GM12878 (cell line): ENCODE measurements at regions not wholly inside any gene's neighbourhood (a gene's known extent, or its start where the extent isn't known, plus 50 kb on each side); places are given as distances from the start of the nearest gene placed in this dataset.

ENCODE experiments used
- CTCF ChIP-seq, 3 experiments: IDR thresholded peaks in 2 of 3; conservative IDR thresholded peaks in 1 of 3; 2 replicates each; pipeline ENCODE4 v1.5.1; 2011; ENCODE audit warnings: low read depth in 3 of 3, low read length in 3 of 3, mild to moderate bottlenecking in 3 of 3, control low read depth in 2 of 3, moderate library complexity in 2 of 3, inconsistent platforms in 1 of 3, mixed read lengths in 1 of 3; ENCODE audit not compliant: control insufficient read depth in 2 of 3, insufficient read depth in 1 of 3; ENCODE audit errors: extremely low read depth in 1 of 3
- MLLT1 ChIP-seq: fragments of 450-650 bp; IDR thresholded peaks from 2 replicates; pipeline ENCODE4 v1.6.1; 2016; ENCODE audit warnings: mild to moderate bottlenecking

- TF ChIP-seq CTCF (IDR thresholded peaks at IDR 0.05 in 2 of 3, conservative IDR thresholded peaks at IDR 0.05 in 1 of 3; ENCODE audit: control insufficient read depth in 2 of 3, extremely low read depth in 1 of 3, insufficient read depth in 1 of 3, low read depth in 3 of 3, low read length in 3 of 3) (no peak), MLLT1 (no peak)
These were observed 422.0 kb downstream of the PLK2 start for GRCh38 chr5:58037899-58038298.
